HEK293 (cell line): ENCODE measurements at regions not wholly inside any gene's neighbourhood (a gene's known extent, or its start where the extent isn't known, plus 50 kb on each side); places are given as distances from the start of the nearest gene placed in this dataset.

Experiments used
- CTCF ChIA-PET: fragments of 350-600 bp; formaldehyde crosslinking; extraction: SDS; loops from one replicate; lab custom pipeline; 2021; ENCODE audit warnings: antibody characterized with exemption; lab: Yijun Ruan, JAX
- POLR2A ChIA-PET: fragments of 300-600 bp; formaldehyde crosslinking; extraction: SDS; loops from one replicate; lab custom pipeline; 2020; ENCODE audit warnings: antibody characterized with exemption, inconsistent platforms; lab: Yijun Ruan, JAX
- H3K27ac ChIP-seq: fragments of 200-500 bp; sonication (Bioruptor generic); 2 replicates; pipeline ENCODE4 v1.5.1; 2014; ENCODE audit warnings: low read depth, low read length, control low read depth, inconsistent platforms; ENCODE audit errors: extremely low read depth
- H3K36me3 ChIP-seq, 2 experiments: fragments of 200-500 bp in 1 of 2; sonication (Bioruptor generic) in 1 of 2; 1 replicate in 1 of 2; 2 replicates in 1 of 2; pipeline ENCODE4 v1.5.1; 2014 to 2017; ENCODE audit warnings: inconsistent platforms in 2 of 2, low read length in 2 of 2; ENCODE audit not compliant: control insufficient read depth in 2 of 2, insufficient read depth in 1 of 2
- H3K4me1 ChIP-seq: fragments of 200-500 bp; sonication (Bioruptor generic); 2 replicates; pipeline ENCODE4 v1.5.1; 2014; ENCODE audit warnings: mild to moderate bottlenecking, low read length, inconsistent platforms; ENCODE audit not compliant: control insufficient read depth, insufficient read depth
- H3K4me3 ChIP-seq: 2 replicates; pipeline ENCODE4 v1.5.1; 2011; ENCODE audit warnings: low read depth, mild to moderate bottlenecking, control low read depth, low read length, moderate library complexity
- H3K9me3 ChIP-seq: fragments of 200-500 bp; sonication (Bioruptor generic); 2 replicates; pipeline ENCODE4 v1.5.1; 2014; ENCODE audit warnings: low read depth, low read length, inconsistent platforms; ENCODE audit not compliant: control insufficient read depth, insufficient read depth
- CTCF ChIP-seq: fragments of 450-650 bp; formaldehyde crosslinking; IDR thresholded peaks from 2 replicates; pipeline ENCODE4 v1.5.1; 2016; ENCODE audit warnings: missing biosample characterization, missing genetic modification characterization
- KLF8 ChIP-seq: fragments of 450-650 bp; formaldehyde crosslinking; IDR thresholded peaks from 2 replicates; pipeline ENCODE4 v1.5.1; 2016; ENCODE audit warnings: missing biosample characterization, missing genetic modification characterization
- OSR2 ChIP-seq: fragments of 450-650 bp; formaldehyde crosslinking; IDR thresholded peaks from 2 replicates; pipeline ENCODE4 v1.5.1; 2016; ENCODE audit warnings: missing biosample characterization, missing genetic modification characterization
- OVOL3 ChIP-seq: fragments of 450-650 bp; formaldehyde crosslinking; IDR thresholded peaks from 2 replicates; pipeline ENCODE4 v1.5.1; 2016; ENCODE audit warnings: missing biosample characterization, missing genetic modification characterization
- PRDM2 ChIP-seq: fragments of 450-650 bp; formaldehyde crosslinking; IDR thresholded peaks from 2 replicates; pipeline ENCODE4 v1.5.1; 2016; ENCODE audit warnings: missing biosample characterization, missing genetic modification characterization, borderline replicate concordance
- RBAK ChIP-seq: fragments of 450-650 bp; formaldehyde crosslinking; IDR thresholded peaks from 2 replicates; pipeline ENCODE4 v1.5.1; 2016; ENCODE audit warnings: missing biosample characterization, missing genetic modification characterization
- REST ChIP-seq: fragments of 450-650 bp; formaldehyde crosslinking; IDR thresholded peaks from 2 replicates; pipeline ENCODE4 v1.5.1; 2016; ENCODE audit warnings: missing biosample characterization, missing genetic modification characterization
- TRIM28 ChIP-seq: IDR thresholded peaks from 2 replicates; pipeline ENCODE4 v1.6.1; 2011; ENCODE audit warnings: low read length, control low read depth, borderline replicate concordance
- ZBTB20 ChIP-seq: fragments of 450-650 bp; formaldehyde crosslinking; IDR thresholded peaks from 2 replicates; pipeline ENCODE4 v1.5.1; 2016; ENCODE audit warnings: missing biosample characterization, missing genetic modification characterization
- ZFP69B ChIP-seq: fragments of 450-650 bp; formaldehyde crosslinking; IDR thresholded peaks from 2 replicates; pipeline ENCODE4 v1.5.1; 2016; ENCODE audit warnings: missing biosample characterization, missing genetic modification characterization
- ZNF2 ChIP-seq: fragments of 450-650 bp; formaldehyde crosslinking; IDR thresholded peaks from 2 replicates; pipeline ENCODE4 v1.5.1; 2016; ENCODE audit warnings: missing biosample characterization, missing genetic modification characterization
- ZNF214 ChIP-seq: fragments of 450-650 bp; formaldehyde crosslinking; IDR thresholded peaks from 2 replicates; pipeline ENCODE4 v1.5.1; 2017; ENCODE audit warnings: missing biosample characterization, mild to moderate bottlenecking, missing genetic modification characterization, borderline replicate concordance
- ZNF416 ChIP-seq: fragments of 450-650 bp; formaldehyde crosslinking; IDR thresholded peaks from 2 replicates; pipeline ENCODE4 v1.5.1; 2016; ENCODE audit warnings: missing biosample characterization, missing genetic modification characterization
- ZNF513 ChIP-seq: fragments of 450-650 bp; IDR thresholded peaks from 2 replicates; pipeline ENCODE4 v1.5.1; 2018; ENCODE audit warnings: missing biosample characterization, missing genetic modification characterization
- ZNF692 ChIP-seq: fragments of 450-650 bp; formaldehyde crosslinking; IDR thresholded peaks from 2 replicates; pipeline ENCODE4 v1.5.1; 2016; ENCODE audit warnings: missing biosample characterization, missing genetic modification characterization
- ZNF707 ChIP-seq: fragments of 450-650 bp; formaldehyde crosslinking; IDR thresholded peaks from 2 replicates; pipeline ENCODE4 v1.5.1; 2016; ENCODE audit warnings: missing biosample characterization, missing genetic modification characterization
- ZNF747 ChIP-seq: fragments of 450-650 bp; formaldehyde crosslinking; IDR thresholded peaks from 2 replicates; pipeline ENCODE4 v1.5.1; 2016; ENCODE audit warnings: missing biosample characterization, missing genetic modification characterization
- ZNF830 ChIP-seq: fragments of 450-650 bp; IDR thresholded peaks from 2 replicates; pipeline ENCODE4 v1.5.0; 2018; ENCODE audit warnings: missing biosample characterization, missing genetic modification characterization, low read depth, mild to moderate bottlenecking, moderate library complexity
- ZNF837 ChIP-seq: fragments of 450-650 bp; formaldehyde crosslinking; IDR thresholded peaks from 2 replicates; pipeline ENCODE4 v1.5.1; 2016; ENCODE audit warnings: missing biosample characterization, missing genetic modification characterization
- ZSCAN18 ChIP-seq: fragments of 450-650 bp; formaldehyde crosslinking; IDR thresholded peaks from 2 replicates; pipeline ENCODE4 v1.5.1; 2016; ENCODE audit warnings: missing biosample characterization, missing genetic modification characterization

- Histone ChIP-seq H3K27ac (no peak overlapping the region), H3K36me3 (no peaks in the 10 kb centered on the region), H3K4me3 (no peak overlapping the region), H3K9me3 (no peaks in the 10 kb centered on the region), H3K4me1 (no peaks in the 10 kb centered on the region)
- ChIA-PET POLR2A (no interaction called here), CTCF (no interaction called here)
- TF ChIP-seq ZNF692 (tag by site-specific recombination) (no peak), ZNF2 (no peak), REST (tag by site-specific recombination) (no peak), TRIM28 (no peak), ZNF214 (tag by site-specific recombination) (no peak), ZBTB20 (tag by site-specific recombination) (no peak), OVOL3 (tag by site-specific recombination) (no peak), ZNF830 (tag by site-specific recombination) (no peak), OSR2 (tag by site-specific recombination) (no peak), ZSCAN18 (tag by site-specific recombination) (no peak), RBAK (tag by site-specific recombination) (no peak), KLF8 (no peak), PRDM2 (tag by site-specific recombination) (no peak), ZNF837 (tag by site-specific recombination) (no peak), CTCF (no peak), ZFP69B (no peak), ZNF513 (tag by site-specific recombination) (no peak), ZNF416 (tag by site-specific recombination) (no peak), ZNF707 (no peak), ZNF747 (no peak)
These were observed 88.3 kb downstream of the ANKRD60 start for GRCh38 chr20:58139849-58140786.
